BE2C (cell line): ENCODE measurements at regions not wholly inside any gene's neighbourhood (a gene's known extent, or its start where the extent isn't known, plus 50 kb on each side); places are given as distances from the start of the nearest gene placed in this dataset.
A peak's percentile ranks its signal among the peaks of the same experiment; 100 is the strongest.

ENCODE experiments used
- DNase-seq: peaks from one replicate; pipeline ENCODE4 v3.0.0-alpha.2; 2020
- H3K27me3 ChIP-seq: fragments of 250-450 bp; sonication (Bioruptor Pico); 2 replicates; pipeline ENCODE4 v1.5.1; 2020; ENCODE audit warnings: mild to moderate bottlenecking
- H3K36me3 ChIP-seq: fragments of 250-450 bp; sonication (Bioruptor Pico); 2 replicates; pipeline ENCODE4 v1.5.1; 2020; ENCODE audit warnings: mild to moderate bottlenecking
- H3K4me1 ChIP-seq: fragments of 250-450 bp; sonication (Bioruptor Pico); 2 replicates; pipeline ENCODE4 v1.5.1; 2020
- H3K4me3 ChIP-seq: 2 replicates; pipeline ENCODE4 v1.5.1; 2011; ENCODE audit warnings: low read depth, low read length
- H3K9me3 ChIP-seq: fragments of 250-450 bp; sonication (Bioruptor Pico); 2 replicates; pipeline ENCODE4 v1.5.1; 2020
- TF ChIP-seq, protein P1 (sequence below): IDR thresholded peaks from 2 replicates; pipeline ENCODE4 v1.5.1; 2012; ENCODE audit warnings: mild to moderate bottlenecking, low read depth, low read length

GRCh38 chr2:121080013-121080772 lies 204.8 kb downstream of the TFCP2L1 start:
- DNase-seq: peak; percentile 52
- Histone ChIP-seq H3K36me3 (no peaks in the 10 kb centered on the region), H3K27me3 (no peaks in the 10 kb centered on the region), H3K9me3 (no peaks in the 10 kb centered on the region), H3K4me1 (no peaks in the 10 kb centered on the region), H3K4me3 (no peak overlapping the region)
- TF ChIP-seq, protein P1, sequence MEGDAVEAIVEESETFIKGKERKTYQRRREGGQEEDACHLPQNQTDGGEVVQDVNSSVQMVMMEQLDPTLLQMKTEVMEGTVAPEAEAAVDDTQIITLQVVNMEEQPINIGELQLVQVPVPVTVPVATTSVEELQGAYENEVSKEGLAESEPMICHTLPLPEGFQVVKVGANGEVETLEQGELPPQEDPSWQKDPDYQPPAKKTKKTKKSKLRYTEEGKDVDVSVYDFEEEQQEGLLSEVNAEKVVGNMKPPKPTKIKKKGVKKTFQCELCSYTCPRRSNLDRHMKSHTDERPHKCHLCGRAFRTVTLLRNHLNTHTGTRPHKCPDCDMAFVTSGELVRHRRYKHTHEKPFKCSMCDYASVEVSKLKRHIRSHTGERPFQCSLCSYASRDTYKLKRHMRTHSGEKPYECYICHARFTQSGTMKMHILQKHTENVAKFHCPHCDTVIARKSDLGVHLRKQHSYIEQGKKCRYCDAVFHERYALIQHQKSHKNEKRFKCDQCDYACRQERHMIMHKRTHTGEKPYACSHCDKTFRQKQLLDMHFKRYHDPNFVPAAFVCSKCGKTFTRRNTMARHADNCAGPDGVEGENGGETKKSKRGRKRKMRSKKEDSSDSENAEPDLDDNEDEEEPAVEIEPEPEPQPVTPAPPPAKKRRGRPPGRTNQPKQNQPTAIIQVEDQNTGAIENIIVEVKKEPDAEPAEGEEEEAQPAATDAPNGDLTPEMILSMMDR: peak; percentile 75

- no peaks in the 10 kb centered on the region for H3K36me3 ChIP-seq
- no peak for DNase-seq
- H3K27me3 ChIP-seq: no peaks in the 10 kb centered on the region
- no peaks in the 10 kb centered on the region for H3K4me1 ChIP-seq
- TF ChIP-seq, protein P1: no peak
- H3K9me3 ChIP-seq: no peaks in the 10 kb centered on the region
- H3K4me3 ChIP-seq: no peak overlapping the region
These were observed 203.3 kb downstream of the TFCP2L1 start for GRCh38 chr2:121081701-121082100.

DNA sequence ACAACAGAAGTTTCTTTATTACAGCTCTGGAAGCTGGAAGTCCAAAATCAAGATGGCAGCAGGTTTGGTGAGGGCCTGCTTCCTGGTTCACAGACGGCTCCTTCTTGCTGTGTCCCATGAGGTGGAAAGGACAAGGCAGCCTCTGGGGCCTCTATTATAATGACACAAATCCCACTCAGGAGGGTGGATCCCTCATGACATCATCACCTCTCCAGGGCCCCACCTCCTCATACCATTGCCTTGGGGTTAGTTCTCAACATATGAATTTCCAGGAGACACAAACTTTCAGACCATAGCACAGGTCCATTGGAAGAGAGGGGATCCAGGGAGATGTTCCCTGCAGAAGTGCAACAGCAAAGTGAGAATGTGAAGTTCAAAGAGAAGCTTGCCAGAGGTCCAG lies 202.8 kb downstream of the TFCP2L1 start:
- Histone ChIP-seq H3K9me3 (no peaks in the 10 kb centered on the region), H3K36me3 (no peaks in the 10 kb centered on the region), H3K4me3 (no peak overlapping the region), H3K27me3 (no peaks in the 10 kb centered on the region), H3K4me1 (no peaks in the 10 kb centered on the region)
- DNase-seq: no peak
- TF ChIP-seq, protein P1: no peak

DNA sequence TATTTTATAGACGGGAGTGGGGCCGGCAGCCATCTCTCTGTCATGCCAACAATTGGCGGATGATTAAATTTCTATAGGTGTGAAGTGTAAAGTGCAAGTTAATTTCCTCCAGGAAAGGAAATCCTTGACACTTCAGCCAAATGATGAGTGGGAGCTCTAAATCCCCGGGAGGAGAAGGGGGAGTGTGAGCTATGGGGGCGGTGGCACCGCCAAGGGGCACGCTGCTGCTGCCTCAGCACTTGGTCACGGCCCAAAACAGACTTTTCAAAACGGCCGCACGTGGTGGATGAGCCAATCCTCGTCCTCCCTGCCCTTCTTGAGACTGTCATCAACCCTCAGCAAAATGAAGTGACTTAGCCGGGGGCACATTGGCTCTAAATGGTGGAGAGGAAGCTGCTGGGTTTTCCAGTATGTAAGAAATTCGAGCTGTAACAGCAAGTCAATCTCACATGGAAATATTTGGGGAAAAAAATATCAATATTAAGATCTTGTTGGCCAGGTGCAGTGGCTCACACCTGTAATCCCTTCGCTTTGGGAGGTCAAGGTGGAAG lies 200.8 kb downstream of the TFCP2L1 start:
- Histone ChIP-seq H3K36me3 (no peaks in the 10 kb centered on the region), H3K4me1 (0 out of 2 replicates have a peak, but pooled peaks cover 2% of the 10 kb centered on the region), H3K27me3 (no peaks in the 10 kb centered on the region), H3K9me3 (no peaks in the 10 kb centered on the region), H3K4me3 (no peak overlapping the region)
- TF ChIP-seq, protein P1: no peak
- DNase-seq: no peak

DNA sequence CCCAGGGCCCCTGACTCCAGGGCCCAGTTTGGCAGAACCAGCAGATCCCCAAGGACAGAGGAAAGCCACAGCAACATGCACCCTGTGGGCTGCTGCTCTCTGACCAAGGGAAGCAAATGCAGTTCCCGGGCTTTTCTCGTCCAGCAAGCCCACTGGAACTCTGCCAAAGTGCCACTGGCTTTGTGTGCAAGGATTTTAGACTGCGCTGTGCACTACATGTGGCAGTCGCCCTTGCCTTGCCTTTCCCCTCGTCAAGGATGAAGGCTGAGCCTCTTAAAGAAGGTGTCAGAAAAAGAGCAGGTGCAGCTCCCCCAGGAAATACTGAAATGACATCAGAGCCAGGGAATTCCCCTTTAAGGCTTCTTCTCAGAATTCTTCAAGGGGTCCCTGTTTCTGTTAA lies 199.2 kb downstream of the TFCP2L1 start:
- DNase-seq: peak; percentile 35
- TF ChIP-seq, protein P1: no peak
- H3K27me3 ChIP-seq: no peaks in the 10 kb centered on the region
- no peaks in the 10 kb centered on the region for H3K9me3 ChIP-seq
- no peak overlapping the region for H3K4me3 ChIP-seq
- H3K36me3 ChIP-seq: no peaks in the 10 kb centered on the region
- H3K4me1 ChIP-seq: 0 out of 2 replicates have a peak, but pooled peaks cover 2% of the 10 kb centered on the region

GRCh38 chr2:121086450-121086849 lies 198.6 kb downstream of the TFCP2L1 start:
- TF ChIP-seq, protein P1: no peak
- DNase-seq: no peak
- Histone ChIP-seq H3K4me3 (no peak overlapping the region), H3K4me1 (0 out of 2 replicates have a peak, but pooled peaks cover 2% of the 10 kb centered on the region), H3K27me3 (no peaks in the 10 kb centered on the region), H3K9me3 (no peaks in the 10 kb centered on the region), H3K36me3 (no peaks in the 10 kb centered on the region)
